ENCODE measurements at regions not wholly inside any gene's neighbourhood (a gene's known extent, or its start where the extent isn't known, plus 50 kb on each side); places are given as distances from the start of the nearest gene placed in this dataset.
"Not testable (repeated sequence)": the region's sequence is repeated elsewhere in the genome, so short reads cannot be mapped to it uniquely, and the experiment has no call there.

GRCh38 chr9:7325995-7326394 is 473.6 kb downstream of the DMAC1 start:
- H3K4me3 ChIP-seq (ENCODE audit: low read depth, low read length), result no peak overlapping the region
- no peak for DNase-seq (ENCODE audit: low read depth)

DNA sequence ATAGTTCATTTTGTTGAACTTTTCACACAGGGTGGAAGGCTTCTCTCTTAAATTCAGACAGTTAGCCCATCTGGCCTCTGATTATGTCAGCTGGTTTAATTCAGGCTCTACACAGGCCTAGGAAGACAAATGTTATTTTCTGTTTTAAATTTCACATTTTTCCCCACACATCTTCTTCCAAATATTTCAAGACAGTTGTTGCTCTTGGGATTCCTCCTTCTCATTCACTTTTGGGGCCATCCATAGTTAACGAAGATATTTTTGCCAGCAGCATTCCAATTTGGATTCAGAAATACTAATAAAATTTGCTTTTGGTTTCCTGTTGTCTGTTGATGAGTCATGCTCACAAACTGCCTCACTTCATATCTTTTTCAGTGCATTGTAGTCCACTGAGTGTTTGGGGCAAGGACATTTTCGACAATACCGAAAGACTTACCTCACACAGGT is 475.4 kb downstream of the DMAC1 start:
- no peak overlapping the region for H3K4me3 ChIP-seq (ENCODE audit: low read depth, low read length)
- no peak for DNase-seq (ENCODE audit: low read depth)

DNA sequence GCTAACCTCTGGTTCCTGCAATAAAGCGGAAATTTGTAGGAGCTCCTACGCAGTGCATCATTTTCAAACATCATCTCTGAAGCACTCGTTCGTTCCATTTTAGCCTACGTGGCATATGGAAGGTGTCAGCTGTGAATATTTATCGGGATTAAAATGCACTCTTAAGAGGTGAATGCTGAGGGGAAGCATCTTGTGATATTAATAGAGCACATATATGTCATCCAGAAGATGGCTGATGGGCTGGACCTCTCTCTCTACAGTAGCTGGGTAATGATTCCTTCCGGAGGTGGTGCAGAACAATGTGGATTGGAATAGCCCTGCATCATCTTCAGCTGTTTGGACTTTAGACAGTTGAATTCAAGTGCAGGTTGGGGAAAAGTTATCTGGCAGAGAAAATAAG is 478.7 kb downstream of the DMAC1 start:
- H3K4me3 ChIP-seq (ENCODE audit: low read depth, low read length), result no peak overlapping the region
- no peak for DNase-seq (ENCODE audit: low read depth)

DNA sequence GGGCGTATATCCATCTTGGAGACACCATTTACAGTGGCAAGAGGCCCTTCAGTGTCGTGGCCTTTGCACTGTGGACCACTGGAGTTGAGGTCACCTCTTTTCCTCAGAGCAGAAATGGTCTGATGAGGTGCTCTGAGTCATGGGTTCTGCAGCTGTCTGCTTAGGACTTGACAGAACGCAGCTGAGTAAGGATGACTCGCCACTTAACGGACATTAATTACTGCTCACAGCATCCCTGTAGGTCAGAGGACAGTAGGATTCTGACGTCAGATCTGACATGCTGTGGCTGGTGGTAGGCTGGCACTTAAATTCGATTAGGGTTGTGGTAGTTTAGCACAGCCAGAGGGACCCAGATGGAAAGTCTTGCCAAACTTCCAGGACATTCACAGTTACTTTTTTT is 479.4 kb downstream of the DMAC1 start:
- H3K4me3 ChIP-seq (ENCODE audit: low read depth, low read length), result no peak overlapping the region
- peak; percentile 99 for DNase-seq (ENCODE audit: low read depth)

DNA sequence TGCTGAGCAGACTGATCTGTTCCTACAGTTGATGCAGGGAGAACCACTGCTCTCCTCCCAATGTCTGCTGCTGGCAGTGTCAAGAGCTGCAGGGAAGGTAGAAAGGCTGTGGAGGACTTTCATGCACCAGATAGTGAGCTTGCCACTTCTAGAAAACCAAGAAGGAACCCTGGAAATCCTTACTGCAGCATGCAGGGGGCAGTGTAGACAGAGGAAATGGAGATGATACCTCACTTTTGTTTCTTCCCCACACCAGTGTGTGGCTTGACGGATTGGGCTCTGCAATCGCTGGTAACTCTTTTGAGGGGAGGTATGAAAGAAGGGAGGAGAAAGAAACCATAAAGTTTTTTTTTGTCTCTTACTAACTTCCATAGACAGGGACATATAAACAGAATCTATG is 480.7 kb downstream of the DMAC1 start:
- DNase-seq (ENCODE audit: low read depth), result no peak
- H3K4me3 ChIP-seq (ENCODE audit: low read depth, low read length), result no peak overlapping the region

DNA sequence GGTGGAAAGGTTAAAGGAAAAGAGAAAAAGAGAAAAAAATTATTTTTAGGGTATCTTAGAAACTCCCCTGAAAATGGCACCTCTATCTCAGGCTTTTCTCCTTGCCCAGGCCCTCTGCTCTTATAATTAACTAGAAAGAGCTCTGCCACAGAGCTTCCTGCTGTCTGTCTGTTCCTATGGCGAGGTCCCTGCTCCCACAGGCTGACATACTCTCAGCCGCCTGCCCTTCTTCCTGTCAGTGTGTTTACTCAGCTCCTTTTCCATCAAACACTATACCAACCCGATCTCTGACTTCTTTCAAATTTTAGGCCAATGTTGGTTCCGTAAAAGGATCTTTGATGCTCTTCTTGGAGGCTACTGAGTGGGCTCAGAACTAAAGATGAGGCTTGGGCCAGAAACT is 482.6 kb downstream of the DMAC1 start:
- H3K4me3 ChIP-seq (ENCODE audit: low read depth, low read length), result no peak overlapping the region
- DNase-seq (ENCODE audit: low read depth), result no peak

GRCh38 chr9:7316166-7316795 is 483.3 kb downstream of the DMAC1 start:
- DNase-seq (ENCODE audit: low read depth), result peak; percentile 84
- no peak overlapping the region for H3K4me3 ChIP-seq (ENCODE audit: low read depth, low read length)

- DNase-seq (ENCODE audit: low read depth), result peak; percentile 76
- H3K4me3 ChIP-seq (ENCODE audit: low read depth, low read length), result no peak overlapping the region
Observed at GRCh38 chr9:7315746-7316145, 483.8 kb downstream of the DMAC1 start.

- DNase-seq (ENCODE audit: low read depth), result no peak
- H3K4me3 ChIP-seq (ENCODE audit: low read depth, low read length), result no peak overlapping the region
Observed at GRCh38 chr9:7315116-7315515, 484.5 kb downstream of the DMAC1 start.

DNA sequence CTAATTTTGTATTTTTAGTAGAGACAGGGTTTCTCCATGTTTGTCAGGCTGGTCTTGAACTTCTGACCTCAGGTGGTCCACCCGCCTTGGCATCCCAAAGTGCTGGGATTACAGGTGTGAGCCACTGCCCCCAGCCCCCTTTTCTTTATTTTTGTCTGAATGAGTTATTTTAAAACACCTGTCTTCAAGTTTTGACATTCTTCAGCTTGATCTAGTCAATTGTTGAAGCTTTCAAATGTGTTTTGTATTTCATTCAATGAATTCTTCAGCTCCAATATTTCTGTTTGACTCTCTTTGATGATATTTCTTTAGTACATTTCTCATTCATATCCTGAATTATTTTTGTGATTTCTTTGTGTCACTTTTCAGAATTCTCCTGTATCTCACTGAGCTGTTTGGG is 486.2 kb downstream of the DMAC1 start:
- H3K4me3 ChIP-seq (ENCODE audit: low read depth, low read length), result no peak overlapping the region
- no peak for DNase-seq (ENCODE audit: low read depth)

GRCh38 chr9:7309051-7309450 is 490.5 kb downstream of the DMAC1 start:
- not testable (repeated sequence) for H3K4me3 ChIP-seq (ENCODE audit: low read depth, low read length); DNase-seq (ENCODE audit: low read depth)

GRCh38 chr9:7305677-7306076 is 493.9 kb downstream of the DMAC1 start:
- H3K4me3 ChIP-seq (ENCODE audit: low read depth, low read length), result no peak overlapping the region
- no peak for DNase-seq (ENCODE audit: low read depth)

- DNase-seq (ENCODE audit: low read depth), result no peak
- H3K4me3 ChIP-seq (ENCODE audit: low read depth, low read length), result no peak overlapping the region
Observed at GRCh38 chr9:7304627-7304995, 495.0 kb downstream of the DMAC1 start.

DNA sequence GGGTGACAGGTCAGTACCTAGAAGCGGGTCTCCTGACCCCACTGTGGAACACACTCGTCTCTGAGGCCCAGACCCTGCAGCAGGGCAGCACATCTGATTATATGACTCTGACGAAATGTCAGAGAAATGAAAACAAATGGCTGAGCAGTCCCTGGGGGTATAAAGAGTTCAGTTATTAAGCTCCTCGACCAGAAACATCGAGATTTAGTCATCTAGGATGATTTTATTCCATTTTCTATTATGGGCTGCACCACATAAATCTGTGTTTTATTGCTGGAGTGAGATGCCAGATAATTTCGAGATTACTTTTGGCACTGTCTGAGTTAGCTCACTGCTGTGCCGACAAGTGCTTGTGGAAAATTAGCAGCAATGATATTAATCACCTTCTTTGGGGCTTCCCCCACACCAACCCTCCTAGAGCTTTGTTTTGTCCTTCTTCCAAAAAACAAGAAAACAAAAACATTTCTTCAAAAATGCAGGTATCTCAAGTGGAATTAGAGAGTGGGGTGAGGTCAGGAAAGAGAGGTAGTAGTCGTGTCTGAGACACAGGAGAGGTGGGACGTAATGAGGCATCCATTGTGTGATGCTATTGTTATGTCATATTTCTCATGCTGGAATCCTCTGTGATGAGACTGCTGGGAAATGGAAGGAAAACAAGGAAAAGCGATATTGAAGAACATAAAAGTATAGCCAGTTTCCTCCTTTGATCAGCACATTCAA is 495.5 kb downstream of the DMAC1 start:
- H3K4me3 ChIP-seq (ENCODE audit: low read depth, low read length), result no peak overlapping the region
- DNase-seq (ENCODE audit: low read depth), result no peak

GRCh38 chr9:7300484-7300883 is 499.1 kb downstream of the DMAC1 start:
- DNase-seq (ENCODE audit: low read depth), result no peak

DNA sequence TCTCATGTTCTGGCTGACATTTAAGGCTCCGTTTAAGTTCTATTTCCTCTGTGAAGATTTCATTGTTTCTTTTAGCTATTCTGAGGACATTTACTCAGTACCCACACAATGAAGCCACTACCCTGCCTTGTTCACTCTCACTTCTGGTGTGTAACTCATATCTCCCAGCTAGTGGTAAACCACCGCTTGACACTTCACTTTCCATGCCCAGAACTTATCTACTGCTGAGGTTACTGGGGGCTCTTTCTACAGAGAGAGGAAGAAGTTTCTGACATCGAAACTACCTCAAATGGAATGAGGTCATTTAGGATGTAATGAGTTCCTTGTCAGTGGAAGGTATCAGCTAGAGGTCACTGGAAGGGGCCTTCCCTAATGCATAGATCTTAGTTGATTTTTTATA is 501.5 kb downstream of the DMAC1 start:
- H3K4me3 ChIP-seq (ENCODE audit: low read depth, low read length), result no peak overlapping the region
- no peak for DNase-seq (ENCODE audit: low read depth)

More at GRCh38 chr9:7300484-7300883, 499.1 kb downstream of the DMAC1 start:
- H3K4me3 ChIP-seq (ENCODE audit: low read depth, low read length), result no peak overlapping the region

DNA sequence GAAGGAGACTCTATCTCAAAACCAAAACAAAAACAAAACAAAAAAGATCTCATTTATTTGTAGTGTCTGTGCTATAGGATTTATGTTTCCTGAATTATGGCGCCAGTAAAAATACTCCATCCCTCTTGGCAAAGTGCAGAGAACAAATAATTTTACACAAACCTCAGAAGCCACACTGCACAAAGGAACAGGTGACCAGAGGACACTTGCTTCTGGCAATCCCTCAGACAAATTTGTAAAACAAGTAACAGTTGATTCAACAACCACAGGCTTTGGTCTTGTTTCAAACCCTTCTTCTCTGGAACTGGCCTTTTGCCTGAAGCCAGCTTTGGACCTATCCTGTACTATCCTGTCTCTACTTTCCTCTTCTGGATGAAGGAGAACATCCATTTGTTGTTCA is 502.1 kb downstream of the DMAC1 start:
- H3K4me3 ChIP-seq (ENCODE audit: low read depth, low read length), result no peak overlapping the region
- no peak for DNase-seq (ENCODE audit: low read depth)

DNA sequence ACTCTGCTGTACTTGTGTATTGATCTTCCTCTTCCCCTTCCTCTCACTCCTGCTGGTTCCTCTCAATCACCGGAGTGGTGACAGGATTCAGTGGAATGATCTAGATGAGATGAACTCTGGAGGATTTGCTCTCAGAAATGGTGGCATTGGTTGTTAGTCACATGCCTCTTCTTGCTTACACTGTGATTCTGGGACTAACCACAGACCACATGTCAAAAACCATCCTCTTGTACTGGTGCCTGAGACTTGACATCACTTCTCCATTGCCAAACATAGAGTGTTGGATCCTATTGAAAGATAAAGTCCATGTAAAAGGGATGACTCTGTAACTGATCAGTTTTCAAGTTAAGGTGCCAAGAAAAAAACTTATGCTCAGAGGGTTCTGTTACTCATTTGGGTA is 506.5 kb downstream of the DMAC1 start:
- H3K4me3 ChIP-seq (ENCODE audit: low read depth, low read length), result no peak overlapping the region
- no peak for DNase-seq (ENCODE audit: low read depth)

GRCh38 chr9:7289773-7290172 is 509.8 kb downstream of the DMAC1 start:
- DNase-seq (ENCODE audit: low read depth), result no peak
- H3K4me3 ChIP-seq (ENCODE audit: low read depth, low read length), result no peak overlapping the region

DNA sequence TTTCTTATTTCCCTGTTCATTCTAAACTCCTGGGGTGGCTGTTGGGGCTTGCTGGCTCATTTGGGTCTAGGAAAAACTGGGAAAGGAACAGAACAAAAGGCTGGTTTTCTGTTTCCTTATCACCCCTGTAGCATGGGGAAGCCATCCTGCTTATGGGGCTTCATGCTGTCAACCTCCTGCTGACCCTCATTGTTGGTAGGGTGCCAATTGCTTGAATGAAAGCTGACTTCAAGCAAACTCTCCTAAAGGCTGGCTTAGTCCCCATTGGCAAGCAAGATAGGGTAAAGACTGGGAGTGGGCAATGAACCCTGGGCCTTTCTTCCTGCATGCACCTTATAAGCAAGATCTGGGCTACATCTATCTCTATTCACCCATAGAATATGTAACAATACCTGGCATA is 511.6 kb downstream of the DMAC1 start:
- DNase-seq (ENCODE audit: low read depth), result no peak
- H3K4me3 ChIP-seq (ENCODE audit: low read depth, low read length), result no peak overlapping the region

DNA sequence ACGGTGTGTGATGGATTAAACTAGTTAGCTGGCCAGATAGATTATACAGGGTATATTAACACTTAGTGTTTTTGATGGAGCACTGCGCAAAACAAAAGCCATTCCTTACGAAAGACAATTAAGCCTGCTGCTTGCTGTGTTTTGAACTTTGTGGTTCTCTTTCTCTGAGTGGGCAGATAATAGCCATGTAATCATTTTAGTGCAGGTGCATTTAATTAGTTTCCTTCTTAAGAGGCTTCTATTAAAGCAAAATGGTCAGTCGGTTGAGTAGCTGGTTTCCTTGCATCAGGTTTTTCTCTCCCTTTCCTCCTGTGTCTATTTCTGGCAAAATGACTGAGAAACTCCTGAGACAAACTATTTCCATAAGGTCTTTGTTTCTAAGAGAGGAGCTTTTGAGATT is 512.5 kb downstream of the DMAC1 start:
- DNase-seq (ENCODE audit: low read depth), result no peak
- no peak overlapping the region for H3K4me3 ChIP-seq (ENCODE audit: low read depth, low read length)
